Fibroblast of skin of right quadriceps (primary cell): ENCODE measurements at regions not wholly inside any gene's neighbourhood (a gene's known extent, or its start where the extent isn't known, plus 50 kb on each side); places are given as distances from the start of the nearest gene placed in this dataset.
A peak's percentile ranks its signal among the peaks of the same experiment; 100 is the strongest.

Source experiments
- DNase-seq: peaks from one replicate; pipeline ENCODE4 v3.0.0-alpha.2; 2013

DNA sequence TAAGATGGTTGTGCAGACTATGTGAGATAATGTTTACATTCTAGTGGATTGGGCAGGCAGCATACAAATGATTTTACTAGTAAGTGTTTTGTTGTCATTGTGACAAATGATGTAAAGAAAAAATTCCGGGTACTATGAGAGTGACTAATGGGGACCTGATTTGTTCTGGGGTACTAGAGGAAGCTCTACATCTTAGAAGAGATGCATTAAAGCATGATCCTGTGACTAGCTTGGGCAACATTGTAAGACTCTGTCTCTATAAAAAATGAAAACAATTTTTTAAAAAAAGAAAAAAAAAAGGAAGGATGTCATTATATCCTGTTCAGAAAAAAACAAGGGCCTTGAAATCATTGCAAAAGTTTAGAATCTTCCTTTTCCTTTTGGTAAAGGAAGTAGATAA lies 58.1 kb upstream of the MYRIP start:
- no peak for DNase-seq

DNA sequence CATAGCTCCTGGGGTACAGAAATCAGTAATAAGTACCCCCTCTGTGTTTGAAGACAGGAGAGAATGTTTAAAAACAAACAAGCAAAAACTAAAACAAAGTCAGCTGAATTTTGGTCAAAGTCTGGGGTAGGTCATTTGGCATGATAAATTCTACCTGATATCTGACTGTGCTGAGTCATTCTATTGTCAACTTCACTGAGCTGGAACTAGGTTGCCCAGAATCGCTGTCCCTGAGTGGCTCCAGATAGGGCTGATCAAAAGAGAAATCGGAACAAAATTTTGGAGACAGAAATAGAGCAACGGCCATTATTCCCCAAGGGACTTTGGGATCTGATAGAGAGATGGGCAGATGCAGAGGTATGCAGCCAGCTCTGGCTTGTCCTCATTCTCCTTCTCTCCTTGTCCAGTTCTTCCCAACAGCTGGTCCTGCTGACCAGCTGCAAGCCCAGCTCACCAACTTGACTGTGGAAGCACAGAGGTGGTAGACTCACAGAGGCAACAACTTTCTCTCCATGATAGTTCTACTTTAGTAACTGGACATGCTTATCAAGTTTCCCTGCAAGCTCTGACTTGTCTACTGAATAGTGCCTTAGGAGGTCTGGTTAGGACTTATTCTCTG lies 57.3 kb upstream of the MYRIP start:
- DNase-seq, result no peak

GRCh38 chr3:39752751-39753150 lies 56.7 kb upstream of the MYRIP start:
- DNase-seq, result peak; percentile 1

DNA sequence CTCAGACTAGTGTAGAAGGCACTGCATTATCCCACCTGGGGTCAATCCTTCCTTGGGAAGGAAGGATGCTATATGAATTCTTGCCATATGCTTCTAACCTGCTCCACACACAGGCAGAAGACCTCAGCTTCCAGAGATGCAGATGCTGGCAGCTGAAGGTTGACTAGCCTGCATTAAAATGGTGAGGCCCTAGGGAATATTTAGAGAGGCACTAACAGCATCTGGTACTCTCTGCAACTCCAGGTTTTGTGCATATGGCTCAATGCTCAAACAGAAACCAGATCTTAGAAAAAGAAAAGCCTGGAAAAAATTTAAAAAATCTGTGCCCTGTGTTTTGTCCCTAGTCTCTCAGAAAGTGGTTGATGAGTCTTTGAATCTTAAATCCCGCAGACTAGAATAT lies 56.0 kb upstream of the MYRIP start:
- DNase-seq, result no peak

DNA sequence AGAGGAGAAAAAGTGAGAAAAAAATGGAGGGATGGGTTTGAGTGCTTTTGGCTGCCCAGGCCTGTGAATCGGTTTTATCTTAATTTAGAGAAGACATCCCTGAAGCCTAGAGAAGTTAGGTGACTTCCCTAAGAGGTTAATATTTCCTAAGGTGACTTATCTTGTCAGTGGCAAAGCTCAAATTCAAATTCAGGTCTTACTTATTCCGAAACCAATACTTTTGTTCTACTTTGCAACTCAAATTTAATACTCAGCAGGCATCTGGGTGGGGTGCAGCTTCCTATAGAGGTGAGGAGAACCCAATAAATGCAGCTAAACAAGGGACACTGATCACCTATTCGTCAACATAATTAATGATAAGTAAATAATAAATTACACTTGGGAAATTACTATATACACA lies 54.9 kb upstream of the MYRIP start:
- DNase-seq, result no peak

- no peak for DNase-seq
Measured at GRCh38 chr3:39755100-39755499, 54.3 kb upstream of the MYRIP start.

DNA sequence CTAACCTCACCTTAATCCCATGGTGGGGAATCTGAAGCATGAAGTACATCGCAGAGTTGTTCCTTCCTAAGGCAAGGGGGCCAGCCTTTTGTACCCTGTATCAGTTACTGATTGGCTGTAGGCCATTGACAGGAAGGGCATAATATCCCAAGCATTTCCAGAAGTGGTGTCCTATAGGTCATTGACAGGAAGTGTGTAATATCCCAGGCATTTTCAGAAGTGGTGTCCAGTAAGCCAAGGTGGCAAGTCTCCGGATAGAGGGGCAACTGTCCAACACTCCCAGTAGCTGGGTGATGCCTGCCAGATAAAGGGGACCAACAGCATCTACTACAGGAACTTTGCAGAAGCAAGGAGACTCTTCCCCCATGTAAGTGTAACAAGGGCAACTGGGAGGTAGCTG lies 52.1 kb upstream of the MYRIP start:
- no peak for DNase-seq
